GM21576 (cell line): ENCODE measurements at regions not wholly inside any gene's neighbourhood (a gene's known extent, or its start where the extent isn't known, plus 50 kb on each side); places are given as distances from the start of the nearest gene placed in this dataset.

Experiments
- ATAC-seq: cut with Tn5 transposase; IDR thresholded peaks from one replicate; pipeline ENCODE4 v1.9.1; 2021; ENCODE audit warnings: mild to moderate bottlenecking, moderate library complexity; ENCODE audit not compliant: unreplicated experiment

DNA sequence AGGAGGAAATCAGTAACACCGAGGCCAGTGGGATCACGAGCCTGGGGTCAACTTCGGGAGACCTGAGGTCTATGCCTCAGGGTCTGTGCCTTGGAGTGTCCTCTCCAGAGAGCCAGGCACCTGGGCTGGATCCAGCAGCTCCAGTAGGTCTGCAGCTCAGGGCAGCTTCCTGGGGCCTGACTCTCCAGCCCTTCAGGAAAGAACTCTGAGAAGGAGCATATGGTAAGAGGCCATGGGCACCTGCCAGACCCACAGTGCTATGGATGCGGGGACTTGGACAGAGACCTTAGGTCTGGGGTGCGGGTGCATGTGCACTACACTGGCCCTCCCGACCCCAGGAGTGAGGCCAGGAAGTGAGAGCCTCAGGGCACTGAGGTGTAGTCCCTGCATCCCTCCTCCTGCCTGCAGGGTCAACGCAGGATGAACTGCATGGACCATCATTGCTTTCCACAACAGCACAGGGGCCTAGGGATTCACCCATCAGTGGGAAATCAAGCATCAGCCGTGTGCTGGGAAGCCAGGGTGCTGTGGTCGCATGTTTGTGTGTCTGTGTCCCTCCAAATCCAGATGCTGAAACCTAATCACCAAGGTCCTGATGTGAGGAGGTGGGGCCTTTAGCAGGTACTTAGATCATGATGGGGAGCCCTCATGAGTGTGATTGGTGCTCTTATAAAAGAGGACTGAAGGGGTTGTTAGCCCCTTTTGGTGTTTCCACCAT lies 210.9 kb upstream of the CST7 start:
- ATAC-seq, result no peak

DNA sequence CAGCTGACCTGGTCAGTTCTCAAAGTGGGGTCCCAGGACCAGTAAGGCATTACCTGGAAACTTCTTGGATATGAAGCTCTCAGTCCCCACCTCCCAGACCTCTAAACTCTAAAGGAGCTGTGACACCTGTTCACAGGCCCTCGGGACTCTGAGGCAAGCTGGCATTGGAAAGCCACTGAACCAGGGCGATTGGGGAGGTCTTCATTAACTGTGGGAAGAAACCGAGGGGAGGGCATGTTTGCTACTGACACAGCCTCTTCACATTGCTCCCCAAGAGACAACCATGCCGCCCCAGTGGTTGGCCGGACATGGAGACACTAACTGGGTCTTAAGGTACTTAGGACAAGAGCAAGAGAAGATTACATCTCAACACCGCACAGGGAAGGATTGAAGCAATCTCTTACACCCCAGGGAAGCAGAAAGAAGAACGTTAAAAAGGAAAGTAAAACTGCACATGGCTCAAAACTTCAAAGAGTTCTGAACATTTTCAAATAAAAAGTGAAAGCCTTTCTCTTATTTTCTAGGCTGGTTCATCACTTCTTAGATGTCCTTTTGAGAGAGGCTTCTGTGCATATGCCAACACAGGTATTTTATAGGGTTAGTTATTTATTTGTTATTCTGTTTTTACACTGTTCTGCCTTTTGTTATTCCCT lies 210.0 kb upstream of the CST7 start:
- ATAC-seq, result no peak

DNA sequence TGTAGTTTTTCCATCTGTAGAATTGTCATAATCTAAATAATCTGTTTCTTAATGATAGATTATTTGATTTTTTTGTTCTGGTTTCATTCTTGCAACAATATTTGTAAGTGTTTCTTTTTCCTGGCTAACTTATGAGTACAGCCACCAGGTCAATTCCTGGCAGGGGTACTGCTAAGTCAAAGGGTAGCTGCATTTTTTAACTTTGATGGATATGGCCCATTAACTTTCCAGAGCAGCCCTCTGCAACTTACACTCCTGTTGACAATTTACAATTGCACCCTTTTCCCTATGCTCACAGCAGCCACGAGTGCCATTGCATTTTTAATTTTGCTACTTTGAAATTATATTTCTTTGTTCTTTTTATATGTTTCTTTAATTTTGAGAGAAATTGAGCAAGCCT lies 209.3 kb upstream of the CST7 start:
- no peak for ATAC-seq

DNA sequence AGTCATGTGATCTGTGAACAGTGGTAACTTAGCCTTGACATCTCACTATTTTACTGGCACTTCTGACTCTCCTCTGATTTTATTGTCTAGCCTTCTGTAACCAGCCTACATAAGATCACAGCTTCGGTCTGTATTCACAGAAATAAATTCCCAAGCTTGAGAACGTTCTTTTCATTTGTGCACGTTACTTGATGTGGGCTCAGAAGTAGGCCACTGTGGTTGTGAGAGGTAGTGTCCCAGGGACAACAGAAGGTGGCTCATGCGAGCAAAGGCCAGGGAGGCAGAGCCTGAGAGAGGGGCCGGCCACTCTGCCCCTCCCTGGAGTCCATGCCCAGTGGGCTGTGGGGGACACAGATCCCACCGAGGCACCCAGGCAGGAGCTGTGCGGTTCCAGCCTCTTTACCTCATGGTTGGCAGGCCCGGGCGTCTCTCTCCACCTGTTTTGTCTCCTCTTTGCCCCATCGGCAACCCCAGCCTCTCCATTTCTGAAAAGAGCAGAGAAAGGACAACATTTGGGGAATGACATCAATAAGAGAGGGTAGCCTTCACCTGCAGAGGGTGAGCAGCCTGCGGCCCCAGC lies 207.5 kb upstream of the CST7 start:
- ATAC-seq, result no peak

DNA sequence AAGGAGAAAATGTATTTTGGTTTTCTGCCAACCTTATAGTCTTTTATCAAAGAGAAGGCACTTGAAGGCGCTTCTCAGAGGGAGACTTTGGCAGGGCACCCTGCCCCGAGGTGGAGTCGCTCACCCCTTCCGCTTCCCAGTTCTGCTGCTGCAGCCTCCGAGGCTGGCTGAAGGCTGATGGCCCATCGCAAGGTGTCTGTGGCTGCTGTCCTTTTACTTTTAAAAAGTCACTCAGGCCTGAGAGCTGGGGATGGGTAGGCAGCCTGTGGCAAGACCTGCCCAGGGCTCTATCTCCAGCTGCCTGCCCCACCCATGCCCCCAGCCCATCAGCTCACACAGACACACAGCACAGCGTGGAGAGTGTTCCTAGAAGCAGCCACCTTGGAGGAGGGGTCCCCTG lies 206.6 kb upstream of the CST7 start:
- no peak for ATAC-seq

DNA sequence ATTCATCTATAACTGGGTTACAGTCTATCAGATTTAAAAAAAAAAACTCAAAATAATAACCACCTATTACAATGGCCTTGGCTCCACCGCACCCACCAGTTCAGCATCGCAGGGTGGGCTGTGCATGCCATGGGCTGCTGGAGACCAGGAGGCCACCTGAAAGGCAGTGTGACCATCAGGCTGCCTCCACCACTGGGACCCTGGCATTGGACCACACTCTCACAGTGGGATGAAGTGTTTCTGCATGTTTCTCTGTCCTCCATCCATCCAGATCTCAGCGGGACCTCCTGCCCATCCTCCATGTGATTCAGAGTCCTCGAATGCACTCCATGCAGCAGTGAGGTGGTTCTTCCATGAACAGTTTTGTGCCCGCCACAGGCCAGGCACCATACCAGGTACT lies 206.1 kb upstream of the CST7 start:
- no peak for ATAC-seq

DNA sequence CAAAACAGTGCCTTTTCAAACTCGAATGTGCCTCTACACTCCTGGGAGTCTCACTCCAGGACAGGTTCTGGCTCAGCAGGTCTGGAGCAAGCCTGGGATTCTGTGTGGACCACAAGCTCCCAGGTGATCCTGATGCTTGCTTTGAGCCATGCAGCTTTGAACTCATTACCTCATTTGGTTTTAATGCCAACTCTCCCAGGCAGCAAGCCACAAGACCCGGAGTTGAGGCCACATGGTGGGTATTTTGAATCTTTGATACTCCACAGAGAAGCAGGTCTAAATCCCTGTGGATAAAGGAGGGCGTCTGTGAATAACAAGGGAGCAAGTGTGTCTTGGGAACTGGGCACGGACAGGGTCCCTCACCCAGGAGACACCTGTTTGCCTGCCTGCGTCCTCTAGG lies 205.4 kb upstream of the CST7 start:
- ATAC-seq, result no peak

DNA sequence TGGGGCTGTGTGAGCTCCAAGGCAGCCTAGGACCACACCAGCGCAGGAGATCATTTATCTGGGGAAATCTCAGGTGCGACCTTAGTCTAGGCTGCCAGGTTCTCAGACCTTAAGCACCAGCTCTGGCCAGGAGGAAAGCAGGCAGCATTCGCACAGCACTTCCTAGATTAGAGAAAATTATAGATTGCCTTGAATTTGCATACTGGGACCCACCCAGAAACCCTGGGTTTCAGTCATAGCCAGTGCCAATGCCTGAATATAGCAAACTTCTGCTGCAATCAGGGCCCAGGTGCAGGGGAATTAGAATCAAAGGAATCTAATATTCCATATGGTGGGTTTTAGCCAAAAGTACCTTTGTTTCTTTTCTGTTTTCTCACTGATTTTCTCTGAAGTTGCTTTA lies 204.3 kb upstream of the CST7 start:
- no peak for ATAC-seq

DNA sequence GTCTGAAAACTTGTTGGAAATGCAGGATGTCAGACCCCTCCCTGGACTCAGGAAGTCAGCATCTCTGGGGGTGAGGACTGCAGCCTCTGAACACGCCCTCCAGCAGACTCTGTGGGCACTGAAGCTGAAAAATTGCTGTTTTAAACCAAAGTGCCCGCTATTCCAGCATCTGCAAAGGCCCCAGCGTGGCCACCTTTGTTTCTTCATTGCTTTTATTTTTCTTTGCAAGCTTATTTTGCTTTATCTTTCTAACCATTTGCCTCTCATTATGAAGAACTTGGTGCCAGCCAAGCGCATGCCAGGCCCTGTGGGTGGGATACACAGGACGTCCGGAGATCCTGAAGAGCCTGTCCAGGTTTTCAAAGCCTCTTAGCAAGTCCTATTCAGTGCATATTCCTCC lies 203.9 kb upstream of the CST7 start:
- no peak for ATAC-seq

DNA sequence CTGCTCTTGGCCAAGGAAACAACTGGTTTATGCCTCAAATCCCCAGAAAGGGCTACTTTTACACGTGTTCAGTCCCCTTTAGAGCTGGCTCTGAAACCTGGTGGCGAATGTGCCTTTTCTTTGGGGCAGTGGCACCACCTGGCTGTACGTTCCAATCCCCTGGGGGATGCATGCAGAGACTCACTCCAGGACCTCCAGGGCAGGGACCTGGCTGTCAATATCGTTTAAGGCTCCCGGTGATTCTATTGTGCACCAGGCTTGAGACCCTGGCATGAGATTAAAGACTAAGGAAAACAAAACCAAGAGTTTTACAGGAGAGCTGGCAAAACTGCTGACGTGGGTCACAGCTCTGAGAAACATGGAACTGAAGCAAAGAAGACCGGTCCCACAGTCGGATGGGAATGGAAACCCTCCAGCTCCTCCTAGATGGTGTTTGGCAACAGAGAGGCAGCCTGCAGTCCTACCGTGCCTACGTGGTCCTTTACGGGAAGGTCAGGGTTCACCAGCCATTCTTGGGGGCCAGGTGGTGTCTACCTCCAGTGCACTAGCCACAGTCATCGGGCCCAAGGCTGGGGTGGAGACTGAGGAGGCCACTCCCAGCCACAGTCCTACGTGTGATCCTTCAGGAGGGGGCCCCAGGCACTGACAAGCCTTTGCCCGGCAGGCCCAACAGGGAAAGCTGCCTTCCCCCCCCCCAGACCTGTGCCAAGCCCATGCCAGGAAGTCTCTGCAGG lies 203.3 kb upstream of the CST7 start:
- no peak for ATAC-seq

DNA sequence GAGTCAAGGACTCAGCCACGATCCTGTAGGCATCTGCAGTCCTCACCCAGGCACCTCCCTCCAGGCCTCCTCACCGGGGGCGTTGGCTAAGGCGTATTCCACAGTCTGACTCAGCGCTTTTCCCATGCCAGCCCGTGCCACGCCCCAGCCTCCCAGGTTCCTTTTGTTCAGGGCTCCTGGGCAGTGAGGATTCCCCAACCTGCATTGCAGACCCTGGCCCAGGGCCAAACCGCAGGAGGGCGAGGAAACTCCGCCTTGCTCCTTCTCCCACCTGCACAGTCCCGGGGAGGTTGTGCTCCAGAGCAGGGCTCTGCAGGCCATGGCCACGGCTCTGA lies 202.8 kb upstream of the CST7 start:
- no peak for ATAC-seq

DNA sequence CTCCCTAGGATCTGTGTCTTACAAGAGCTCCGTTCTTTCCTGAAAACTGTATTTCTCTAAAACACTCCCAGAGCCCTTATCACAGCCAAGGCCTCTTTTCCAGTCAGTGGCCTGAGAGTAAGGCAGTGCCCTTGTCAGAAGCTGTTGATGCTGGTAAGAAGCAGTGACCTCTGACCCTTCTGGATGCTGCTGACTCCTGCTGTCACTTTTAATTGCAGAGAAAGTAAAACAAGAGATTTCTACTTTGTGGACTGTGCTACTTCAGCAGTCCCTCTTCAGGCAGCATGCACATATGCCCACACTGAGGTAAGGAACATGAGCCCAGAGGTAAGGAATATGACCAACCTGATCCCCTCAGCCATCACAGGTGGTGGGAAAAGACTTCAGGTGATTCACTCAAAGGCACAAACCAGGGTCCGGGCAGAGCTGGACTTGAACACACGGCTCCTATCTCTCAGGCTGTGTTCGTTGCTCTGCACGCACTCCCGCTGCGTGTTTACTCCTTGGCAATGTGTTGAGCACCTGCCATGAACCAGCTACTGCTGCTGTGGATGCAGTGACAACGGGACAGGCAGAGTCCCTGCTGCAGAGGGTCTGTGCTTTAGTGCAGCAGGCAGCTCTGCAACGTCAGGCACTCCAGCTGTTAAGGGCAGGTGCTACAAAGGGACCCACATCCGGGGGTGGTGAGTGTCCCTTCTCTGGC lies 201.9 kb upstream of the CST7 start:
- ATAC-seq, result no peak

DNA sequence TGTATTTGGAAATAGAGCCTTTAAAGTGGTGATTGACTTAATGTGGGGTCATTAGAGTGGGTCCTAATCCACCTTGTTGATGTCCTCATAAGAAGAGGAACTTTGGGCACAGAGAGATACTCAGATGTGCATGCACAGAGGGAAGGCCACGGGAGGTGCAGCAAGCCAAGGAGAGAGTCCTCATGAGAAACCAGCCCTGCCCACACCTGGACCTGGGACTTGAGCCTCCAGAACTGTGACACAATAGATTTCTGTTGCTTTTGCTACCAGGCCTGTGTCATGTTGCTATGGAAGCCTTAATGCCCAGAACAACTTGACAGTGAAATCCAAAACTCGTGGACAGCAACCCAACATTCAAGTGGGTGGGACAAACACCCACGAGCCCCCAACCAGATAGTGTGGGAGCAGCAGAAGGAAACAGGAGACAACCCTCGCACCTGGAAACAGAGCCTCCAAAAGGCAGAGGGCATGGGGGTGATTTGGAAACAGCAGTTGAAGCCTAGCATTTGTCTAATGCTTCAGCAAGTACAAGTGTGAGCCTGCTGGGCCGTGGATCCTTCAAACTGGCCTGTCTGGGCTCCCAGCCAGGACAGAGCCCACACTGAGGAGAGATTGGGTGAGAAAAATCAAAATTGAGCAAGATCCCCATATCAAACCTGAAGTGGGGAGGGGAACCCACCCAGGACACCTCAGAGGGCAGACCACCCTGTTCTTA lies 201.0 kb upstream of the CST7 start:
- no peak for ATAC-seq

DNA sequence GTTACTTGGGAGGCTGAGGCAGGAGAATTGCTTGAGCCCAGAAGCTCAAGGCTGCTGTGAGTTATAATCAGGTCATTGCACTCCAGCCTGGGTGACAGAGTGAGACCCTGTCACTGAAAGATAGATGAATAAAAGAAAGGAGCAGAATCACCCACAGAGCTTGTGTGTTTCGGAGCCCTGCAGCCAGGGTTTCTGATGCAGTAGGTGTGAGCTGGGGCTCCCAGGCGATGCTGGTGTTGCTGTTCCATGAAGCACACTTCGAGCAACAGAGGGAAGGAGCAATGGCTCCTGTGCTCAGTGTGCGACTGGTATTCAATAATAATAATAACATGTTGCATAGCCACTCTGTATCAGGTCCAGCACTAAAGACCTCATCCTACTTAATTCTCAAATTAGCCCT lies 197.5 kb upstream of the CST7 start:
- no peak for ATAC-seq

DNA sequence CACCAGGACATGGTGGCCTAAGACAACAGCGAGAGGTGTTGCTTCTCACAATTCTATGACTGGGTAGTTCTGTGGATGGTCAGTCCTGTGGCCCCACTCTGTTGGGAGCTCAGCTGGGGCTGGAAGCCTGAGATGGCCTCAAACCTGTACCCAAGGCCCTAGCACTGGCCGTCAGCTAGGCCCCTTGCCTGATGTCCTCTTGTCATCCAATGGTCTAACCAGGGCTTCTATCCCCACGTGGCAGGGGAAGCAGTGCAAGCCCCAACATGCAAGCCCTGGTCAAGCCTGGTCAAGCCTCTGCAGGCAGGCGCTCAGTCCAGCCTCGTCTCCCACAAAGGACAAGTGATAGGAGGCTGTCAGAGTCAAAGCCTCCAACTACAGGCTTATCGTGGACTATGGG lies 196.5 kb upstream of the CST7 start:
- no peak for ATAC-seq

DNA sequence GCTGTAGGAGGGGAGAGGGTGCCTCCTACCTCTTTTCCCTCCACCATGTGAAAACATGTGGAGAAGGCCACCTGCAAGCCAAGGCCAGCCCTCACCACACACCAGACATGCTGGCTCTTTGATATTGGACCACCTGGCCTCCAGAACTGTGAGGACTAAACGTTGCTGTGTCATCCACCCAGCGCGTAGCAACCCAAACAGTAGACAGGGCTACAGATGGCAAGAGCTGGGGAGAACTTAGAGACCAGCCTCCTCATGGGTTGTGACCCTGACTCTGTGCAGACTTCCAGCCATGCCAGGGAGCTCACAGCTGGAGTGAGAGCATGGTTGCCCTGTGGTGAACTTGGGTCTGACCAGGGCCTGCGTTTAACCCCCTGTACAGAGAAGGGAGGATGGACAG lies 195.9 kb upstream of the CST7 start:
- no peak for ATAC-seq

DNA sequence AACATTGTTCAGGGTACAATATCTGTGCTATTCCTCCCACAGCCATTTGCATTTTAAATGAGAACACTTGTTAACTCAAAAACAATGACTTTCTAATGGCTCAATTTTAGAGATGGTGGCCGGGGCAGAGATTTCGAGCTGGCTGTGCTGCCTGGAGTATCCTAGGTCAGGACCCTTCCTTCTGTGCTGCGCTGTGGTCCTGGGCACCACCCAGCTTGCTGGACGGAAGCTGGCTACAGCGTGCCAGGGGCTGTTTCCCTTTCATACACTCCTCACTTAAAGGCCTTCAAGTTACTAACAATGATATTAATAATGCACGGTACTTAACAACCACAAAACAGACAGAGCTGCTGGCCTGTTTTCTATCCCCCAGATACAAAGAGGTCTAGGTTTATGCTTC lies 194.4 kb upstream of the CST7 start:
- ATAC-seq, result no peak

DNA sequence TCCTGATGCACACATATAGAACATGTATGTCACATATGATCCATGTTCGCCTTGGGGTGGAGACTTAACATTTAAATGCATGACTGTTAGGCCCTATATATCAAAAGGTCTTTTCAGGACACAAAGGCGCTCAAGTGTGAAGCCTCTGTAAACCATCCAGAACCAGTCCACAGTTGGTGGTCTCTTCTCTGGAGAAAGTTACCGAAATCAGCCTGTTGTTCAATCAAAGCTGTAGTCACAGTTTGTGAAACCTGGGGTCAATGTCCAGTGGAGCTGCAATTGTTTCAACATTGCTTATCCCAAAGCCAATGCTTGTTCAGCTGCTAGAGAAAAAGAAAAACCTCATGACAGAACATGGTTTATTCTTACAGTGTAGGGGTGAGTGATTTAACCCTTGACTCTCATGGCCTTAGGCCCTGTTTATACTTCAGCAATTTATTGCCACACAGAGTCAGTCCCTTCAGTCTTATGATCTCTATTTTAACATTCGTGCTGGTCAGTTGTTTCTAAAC lies 193.6 kb upstream of the CST7 start:
- ATAC-seq, result no peak

DNA sequence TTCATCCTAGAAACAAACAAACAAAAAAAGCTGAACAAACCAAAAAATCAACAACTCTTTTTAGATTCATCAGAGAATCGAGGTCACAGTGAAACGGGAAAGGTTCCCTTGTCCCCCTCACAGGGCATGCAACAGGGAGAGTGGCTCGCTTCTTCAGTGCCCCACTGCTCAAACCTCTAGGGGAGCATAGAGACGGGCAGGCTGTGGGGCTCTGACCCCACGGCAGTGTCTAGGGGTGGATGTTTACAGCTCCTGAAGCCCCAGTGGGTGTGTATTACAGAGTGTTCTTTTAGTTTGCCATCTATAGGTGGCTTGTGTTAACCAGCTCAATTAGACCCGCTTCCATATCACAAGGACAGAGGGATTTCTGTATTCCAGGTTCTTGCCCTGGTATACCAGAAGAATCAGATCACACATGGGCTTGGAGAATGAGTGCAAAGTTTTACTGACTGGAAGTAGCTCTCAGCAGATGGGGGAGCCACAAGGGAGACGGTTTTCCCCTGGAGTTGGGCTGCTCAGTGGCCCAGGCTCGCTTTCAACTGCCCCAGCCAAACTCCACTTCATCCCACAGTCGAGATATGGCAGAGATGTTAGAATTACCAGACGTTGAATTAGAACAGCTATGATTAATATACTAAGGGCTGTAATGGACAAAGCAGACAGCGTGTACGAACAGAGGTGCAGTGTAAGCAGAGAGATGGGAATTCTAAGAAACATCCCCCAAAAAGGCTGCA lies 192.6 kb upstream of the CST7 start:
- no peak for ATAC-seq
